IMR-90 (cell line): ENCODE measurements at regions not wholly inside any gene's neighbourhood (a gene's known extent, or its start where the extent isn't known, plus 50 kb on each side); places are given as distances from the start of the nearest gene placed in this dataset.

Source experiments
- ATAC-seq: fragments of 200-7000 bp; cut with Tn5 transposase; 2 replicates; pipeline ENCODE4 v1.9.1; 2020; ENCODE audit warnings: low read depth, mild to moderate bottlenecking, moderate library complexity
- BruUV-seq: library from RNA; stranded (reverse); fragments of 400-500 nt; replicated peaks from 2 replicates; lab custom pipeline; 2021; lab: Mats Ljungman, UMichigan
- CTCF ChIA-PET: fragments of 300-600 bp; formaldehyde crosslinking; extraction: SDS; loops from one replicate; lab custom pipeline; 2021; ENCODE audit warnings: antibody characterized with exemption; lab: Yijun Ruan, JAX
- POLR2A ChIA-PET: fragments of 300-600 bp; sonication (Branson Sonifier 250); formaldehyde crosslinking; loops from one replicate; lab custom pipeline; 2022; ENCODE audit warnings: antibody characterized with exemption; ENCODE audit not compliant: unreplicated experiment; lab: Charles Lee
- DNase-seq: peaks from one replicate; pipeline ENCODE4 v3.0.0; 2013
- H2AFZ ChIP-seq: replicated peaks from 2 replicates; pipeline ENCODE3; 2013; ENCODE audit warnings: low read length, mild to moderate bottlenecking; ENCODE audit not compliant: poor library complexity
- H2AK5ac ChIP-seq: 2 replicates; pipeline ENCODE4 v1.6.1; 2013; ENCODE audit warnings: low read depth, low read length, inconsistent platforms
- H2AK9ac ChIP-seq: replicated peaks from 2 replicates; pipeline ENCODE3; 2013; ENCODE audit warnings: mild to moderate bottlenecking, low read depth, low read length, moderate library complexity; ENCODE audit not compliant: poor library complexity
- H2BK120ac ChIP-seq: 2 replicates; pipeline ENCODE4 v1.6.1; 2013; ENCODE audit warnings: low read depth, low read length, inconsistent platforms
- H2BK15ac ChIP-seq: 3 replicates; pipeline ENCODE4 v1.6.1; 2013; ENCODE audit warnings: low read depth, low read length, inconsistent platforms
- H2BK20ac ChIP-seq: 2 replicates; pipeline ENCODE4 v1.6.1; 2013; ENCODE audit warnings: low read depth, mild to moderate bottlenecking, inconsistent platforms, low read length, moderate library complexity
- H2BK5ac ChIP-seq: 2 replicates; pipeline ENCODE4 v1.6.1; 2013; ENCODE audit warnings: mild to moderate bottlenecking, low read depth, low read length, inconsistent platforms; ENCODE audit not compliant: poor library complexity, severe bottlenecking
- H3K14ac ChIP-seq: replicated peaks from 2 replicates; pipeline ENCODE4 v1.6.1; 2013; ENCODE audit warnings: low read depth, low read length, inconsistent platforms
- H3K18ac ChIP-seq: 2 replicates; pipeline ENCODE4 v1.6.1; 2013; ENCODE audit warnings: low read depth, low read length, control low read depth
- H3K23ac ChIP-seq: 2 replicates; pipeline ENCODE4 v1.6.1; 2013; ENCODE audit warnings: low read depth, low read length, inconsistent platforms
- H3K27ac ChIP-seq: 2 replicates; pipeline ENCODE4 v1.5.1; 2013; ENCODE audit warnings: mild to moderate bottlenecking, control low read depth, low read length; ENCODE audit not compliant: insufficient read depth
- H3K27me3 ChIP-seq: 2 replicates; pipeline ENCODE4 v1.6.1; 2013; ENCODE audit warnings: low read length; ENCODE audit not compliant: control insufficient read depth, insufficient read depth
- H3K36me3 ChIP-seq: 2 replicates; pipeline ENCODE4 v1.6.1; 2013; ENCODE audit warnings: low read length, mixed read lengths; ENCODE audit not compliant: control insufficient read depth, insufficient read depth
- H3K4ac ChIP-seq: 2 replicates; pipeline ENCODE4 v1.6.1; 2013; ENCODE audit warnings: low read depth, low read length, inconsistent platforms
- H3K4me1 ChIP-seq: 2 replicates; pipeline ENCODE4 v1.6.1; 2013; ENCODE audit warnings: low read length, mixed read lengths; ENCODE audit not compliant: control insufficient read depth, insufficient read depth
- H3K4me2 ChIP-seq: 2 replicates; pipeline ENCODE4 v1.6.1; 2013; ENCODE audit warnings: low read depth, mild to moderate bottlenecking, control low read depth, low read length, moderate library complexity
- H3K4me3 ChIP-seq: 2 replicates; pipeline ENCODE4 v1.5.1; 2013; ENCODE audit warnings: low read depth, mild to moderate bottlenecking, control low read depth, low read length, moderate library complexity; ENCODE audit not compliant: insufficient read depth
- H3K56ac ChIP-seq: 2 replicates; pipeline ENCODE4 v1.6.1; 2013; ENCODE audit warnings: low read length, inconsistent platforms; ENCODE audit not compliant: insufficient read depth; ENCODE audit errors: extremely low read depth
- H3K79me1 ChIP-seq, 2 experiments: 2 replicates each; pipeline ENCODE4 v1.6.1; 2013; ENCODE audit warnings: low read length in 2 of 2, inconsistent platforms in 1 of 2, low read depth in 1 of 2
- H3K9ac ChIP-seq: 2 replicates; pipeline ENCODE4 v1.6.1; 2013; ENCODE audit warnings: low read depth, low read length, control low read depth
- H3K9me1 ChIP-seq: 2 replicates; pipeline ENCODE4 v1.6.1; 2013; ENCODE audit warnings: low read length, inconsistent platforms; ENCODE audit not compliant: insufficient read depth
- H3K9me3 ChIP-seq: 2 replicates; pipeline ENCODE4 v1.6.1; 2013; ENCODE audit warnings: low read length; ENCODE audit not compliant: control insufficient read depth, insufficient read depth
- H4K20me1 ChIP-seq: 2 replicates; pipeline ENCODE4 v1.6.1; 2013; ENCODE audit warnings: low read length, inconsistent platforms; ENCODE audit not compliant: insufficient read depth
- H4K5ac ChIP-seq: 2 replicates; pipeline ENCODE4 v1.6.1; 2013; ENCODE audit warnings: mild to moderate bottlenecking, low read depth, low read length, control low read depth
- H4K8ac ChIP-seq, 2 experiments: 2 replicates each; pipeline ENCODE4 v1.6.1; 2013; ENCODE audit warnings: low read depth in 2 of 2, low read length in 2 of 2, control low read depth in 1 of 2, inconsistent platforms in 1 of 2
- H4K91ac ChIP-seq: 2 replicates; pipeline ENCODE4 v1.6.1; 2013; ENCODE audit warnings: low read depth, low read length, inconsistent platforms; ENCODE audit not compliant: insufficient read depth
- BHLHE40 ChIP-seq: fragments of 150-350 bp; IDR thresholded peaks from 2 replicates; pipeline ENCODE4 v1.6.1; 2016; ENCODE audit warnings: mild to moderate bottlenecking, low read depth, low read length
- CEBPB ChIP-seq: IDR thresholded peaks from 2 replicates; pipeline ENCODE4 v1.6.1; 2012; ENCODE audit warnings: low read depth, low read length, improper control_type of control experiment
- CHD1 ChIP-seq: IDR thresholded peaks from 2 replicates; pipeline ENCODE4 v1.6.1; 2012; ENCODE audit warnings: low read depth, low read length, improper control_type of control experiment
- MAFK ChIP-seq: IDR thresholded peaks from 2 replicates; pipeline ENCODE4 v1.6.1; 2012; ENCODE audit warnings: low read depth, low read length, improper control_type of control experiment
- MAZ ChIP-seq: IDR thresholded peaks from 2 replicates; pipeline ENCODE4 v1.6.1; 2012; ENCODE audit warnings: low read depth, mild to moderate bottlenecking, low read length, improper control_type of control experiment, moderate library complexity, borderline replicate concordance
- MXI1 ChIP-seq: IDR thresholded peaks from 2 replicates; pipeline ENCODE4 v1.6.1; 2012; ENCODE audit warnings: low read depth, mild to moderate bottlenecking, low read length, moderate library complexity, borderline replicate concordance
- NFE2L2 ChIP-seq: fragments of 150-350 bp; IDR thresholded peaks from 2 replicates; pipeline ENCODE4 v1.6.1; 2016; ENCODE audit warnings: low read depth, mild to moderate bottlenecking, low read length
- POLR2A ChIP-seq: IDR thresholded peaks from 2 replicates; pipeline ENCODE4 v1.6.1; 2012; ENCODE audit warnings: mild to moderate bottlenecking, low read depth, low read length
- RAD21 ChIP-seq: IDR thresholded peaks from 2 replicates; pipeline ENCODE4 v1.6.1; 2012; ENCODE audit warnings: low read length, improper control_type of control experiment
- RCOR1 ChIP-seq: IDR thresholded peaks from 2 replicates; pipeline ENCODE4 v1.6.1; 2012; ENCODE audit warnings: mild to moderate bottlenecking, low read length, improper control_type of control experiment; ENCODE audit not compliant: insufficient replicate concordance
- RFX5 ChIP-seq: IDR thresholded peaks from 2 replicates; pipeline ENCODE4 v1.8.0; 2012; ENCODE audit warnings: low read depth, mild to moderate bottlenecking, low read length, moderate library complexity
- SMC3 ChIP-seq: fragments of 150-350 bp; IDR thresholded peaks from 2 replicates; pipeline ENCODE4 v1.6.1; 2016; ENCODE audit warnings: low read depth, mild to moderate bottlenecking, antibody characterized with exemption, low read length, moderate library complexity
- WGBS, 2 experiments: methylation state at CpG; one replicate each; pipeline versions ENCODE4 v1.1.5 to v1.1.7; 2013; ENCODE audit warnings: missing lambda C conversion rate in 2 of 2; ENCODE audit not compliant: insufficient read length in 1 of 2; ENCODE audit errors: extremely low coverage in 2 of 2; 5-methylcytosine and 5-hydroxymethylcytosine counted together
- dilution Hi-C: fragments of 300-500 bp; cut with HindIII; formaldehyde crosslinking; loops from one replicate; pipeline ENCODE4 v1.14.3; 2018; ENCODE audit warnings: low sequenced_read_pairs; ENCODE audit not compliant: unreplicated experiment
- in situ Hi-C: fragments of 300-500 bp; cut with MboI; formaldehyde crosslinking; loops from 3 replicates; pipeline ENCODE4 v1.14.3; 2019; ENCODE audit warnings: low sequenced_read_pairs, inconsistent platforms, mixed read lengths
- intact Hi-C: fragments of 100-400 bp; cut with micrococcal nuclease; formaldehyde crosslinking; loops from 2 replicates; pipeline ENCODE4 v1.10.0; 2022
- TF ChIP-seq, protein P1 (sequence below): conservative IDR thresholded peaks from 2 replicates; pipeline ENCODE4 v1.5.1; 2012; ENCODE audit warnings: mild to moderate bottlenecking, low read depth, low read length, improper control_type of control experiment
- TF ChIP-seq, protein P2 (sequence below): fragments of 150-350 bp; IDR thresholded peaks from 2 replicates; pipeline ENCODE4 v1.6.1; 2016; ENCODE audit warnings: low read depth, mild to moderate bottlenecking, low read length, moderate library complexity, borderline replicate concordance
- TF ChIP-seq, protein P3 (sequence below): fragments of 150-350 bp; IDR thresholded peaks from 2 replicates; pipeline ENCODE4 v1.6.1; 2017; ENCODE audit warnings: mild to moderate bottlenecking, antibody characterized with exemption, low read length, low read depth

DNA sequence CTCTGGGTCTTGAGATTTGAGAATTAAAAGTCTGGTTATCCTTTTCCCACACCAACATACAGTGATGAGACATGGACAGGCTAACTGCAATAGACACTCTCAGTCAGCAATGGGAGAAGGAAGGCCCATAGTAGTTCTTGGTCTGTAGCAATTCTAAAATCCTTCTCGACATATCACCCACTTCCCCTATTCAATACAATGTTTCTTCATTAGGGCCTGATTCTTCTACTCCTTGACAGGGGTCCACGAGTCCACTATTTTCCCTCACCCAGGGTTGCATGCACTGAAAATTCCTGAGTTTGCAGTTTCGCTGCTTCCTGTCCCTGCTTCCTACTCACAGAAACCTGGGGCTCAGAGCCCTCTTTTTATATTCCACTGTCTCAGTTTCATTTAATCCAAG lies 402.8 kb downstream of the MAT2B start:
- no peak for DNase-seq
- H2AFZ ChIP-seq: no peak overlapping the region
- no TSS peak for BruUV-seq

More for the DNA sequence above, 402.8 kb downstream of the MAT2B start:
- H3K4ac ChIP-seq: no peak overlapping the region
- no peaks in the 10 kb centered on the region for H3K9me1 ChIP-seq
- H3K9me3 ChIP-seq: no peaks in the 10 kb centered on the region
- H4K5ac ChIP-seq: no peak overlapping the region
- H2BK120ac ChIP-seq: no peak overlapping the region
- H3K14ac ChIP-seq: no peak overlapping the region
- no peak for ATAC-seq
- H3K23ac ChIP-seq: no peak overlapping the region
- no peak overlapping the region for H4K91ac ChIP-seq
- H3K27me3 ChIP-seq: no peaks in the 10 kb centered on the region
- no peaks in the 10 kb centered on the region for H3K79me1 ChIP-seq
- H3K18ac ChIP-seq: no peak overlapping the region
- no peak overlapping the region for H3K4me2 ChIP-seq
- CTCF ChIA-PET: no interaction called here
- H3K27ac ChIP-seq: no peak overlapping the region
- intact Hi-C loops (no loop called here), in situ Hi-C loops (no loop called here), dilution Hi-C loops (no loop called here)
- TF ChIP-seq BHLHE40 (no peak), NFE2L2 (no peak), POLR2A (no peak), MXI1 (no peak), SMC3 (no peak), MAFK (no peak), RAD21 (no peak), CHD1 (no peak), RCOR1 (no peak), CEBPB (no peak), RFX5 (no peak), MAZ (no peak)
- TF ChIP-seq, protein P1, sequence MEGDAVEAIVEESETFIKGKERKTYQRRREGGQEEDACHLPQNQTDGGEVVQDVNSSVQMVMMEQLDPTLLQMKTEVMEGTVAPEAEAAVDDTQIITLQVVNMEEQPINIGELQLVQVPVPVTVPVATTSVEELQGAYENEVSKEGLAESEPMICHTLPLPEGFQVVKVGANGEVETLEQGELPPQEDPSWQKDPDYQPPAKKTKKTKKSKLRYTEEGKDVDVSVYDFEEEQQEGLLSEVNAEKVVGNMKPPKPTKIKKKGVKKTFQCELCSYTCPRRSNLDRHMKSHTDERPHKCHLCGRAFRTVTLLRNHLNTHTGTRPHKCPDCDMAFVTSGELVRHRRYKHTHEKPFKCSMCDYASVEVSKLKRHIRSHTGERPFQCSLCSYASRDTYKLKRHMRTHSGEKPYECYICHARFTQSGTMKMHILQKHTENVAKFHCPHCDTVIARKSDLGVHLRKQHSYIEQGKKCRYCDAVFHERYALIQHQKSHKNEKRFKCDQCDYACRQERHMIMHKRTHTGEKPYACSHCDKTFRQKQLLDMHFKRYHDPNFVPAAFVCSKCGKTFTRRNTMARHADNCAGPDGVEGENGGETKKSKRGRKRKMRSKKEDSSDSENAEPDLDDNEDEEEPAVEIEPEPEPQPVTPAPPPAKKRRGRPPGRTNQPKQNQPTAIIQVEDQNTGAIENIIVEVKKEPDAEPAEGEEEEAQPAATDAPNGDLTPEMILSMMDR: no peak
- TF ChIP-seq, protein P2, sequence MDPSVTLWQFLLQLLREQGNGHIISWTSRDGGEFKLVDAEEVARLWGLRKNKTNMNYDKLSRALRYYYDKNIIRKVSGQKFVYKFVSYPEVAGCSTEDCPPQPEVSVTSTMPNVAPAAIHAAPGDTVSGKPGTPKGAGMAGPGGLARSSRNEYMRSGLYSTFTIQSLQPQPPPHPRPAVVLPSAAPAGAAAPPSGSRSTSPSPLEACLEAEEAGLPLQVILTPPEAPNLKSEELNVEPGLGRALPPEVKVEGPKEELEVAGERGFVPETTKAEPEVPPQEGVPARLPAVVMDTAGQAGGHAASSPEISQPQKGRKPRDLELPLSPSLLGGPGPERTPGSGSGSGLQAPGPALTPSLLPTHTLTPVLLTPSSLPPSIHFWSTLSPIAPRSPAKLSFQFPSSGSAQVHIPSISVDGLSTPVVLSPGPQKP: no peak
- TF ChIP-seq, protein P3, sequence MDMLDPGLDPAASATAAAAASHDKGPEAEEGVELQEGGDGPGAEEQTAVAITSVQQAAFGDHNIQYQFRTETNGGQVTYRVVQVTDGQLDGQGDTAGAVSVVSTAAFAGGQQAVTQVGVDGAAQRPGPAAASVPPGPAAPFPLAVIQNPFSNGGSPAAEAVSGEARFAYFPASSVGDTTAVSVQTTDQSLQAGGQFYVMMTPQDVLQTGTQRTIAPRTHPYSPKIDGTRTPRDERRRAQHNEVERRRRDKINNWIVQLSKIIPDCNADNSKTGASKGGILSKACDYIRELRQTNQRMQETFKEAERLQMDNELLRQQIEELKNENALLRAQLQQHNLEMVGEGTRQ: no peak
- no peaks in the 10 kb centered on the region for H3K4me1 ChIP-seq
- no peak overlapping the region for H2BK15ac ChIP-seq
- no peak overlapping the region for H3K9ac ChIP-seq
- no peak overlapping the region for H2AK9ac ChIP-seq
- no peak overlapping the region for H3K56ac ChIP-seq
- H2BK5ac ChIP-seq: no peak overlapping the region
- POLR2A ChIA-PET: no interaction called here
- WGBS, 2 experiments: 22% methylated on average over 1 of the region's 3 CpGs; no CpG with 5 or more reads in 1 of the 2 experiments
- no peaks in the 10 kb centered on the region for H4K20me1 ChIP-seq
- no peak overlapping the region for H2BK20ac ChIP-seq
- H2AK5ac ChIP-seq: no peak overlapping the region
- H3K4me3 ChIP-seq: no peak overlapping the region
- no peaks in the 10 kb centered on the region for H3K36me3 ChIP-seq
- no peak overlapping the region for H4K8ac ChIP-seq
